ENCODE measurements at regions not wholly inside any gene's neighbourhood (a gene's known extent, or its start where the extent isn't known, plus 50 kb on each side); places are given as distances from the start of the nearest gene placed in this dataset.

DNA sequence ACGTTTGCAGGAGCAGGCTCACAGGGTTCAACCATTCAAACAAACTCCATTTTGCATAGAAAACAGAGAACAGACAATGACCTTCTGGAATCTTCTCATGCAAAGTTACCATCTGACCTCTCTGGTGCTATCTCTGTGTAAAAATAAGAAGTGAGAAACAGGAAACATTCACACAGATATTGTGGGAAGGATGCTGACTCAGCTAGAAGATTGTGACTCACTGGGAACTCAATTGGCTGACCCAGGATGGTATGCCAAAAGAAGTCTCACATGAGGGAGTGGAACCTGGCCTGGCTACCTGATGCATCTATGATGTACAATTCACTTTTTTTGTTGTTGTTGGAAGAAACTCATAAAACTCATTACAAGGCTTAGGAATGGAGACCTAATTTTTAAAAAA lies 61.1 kb upstream of the TBX18 start:
- TF ChIP-seq, protein P1, sequence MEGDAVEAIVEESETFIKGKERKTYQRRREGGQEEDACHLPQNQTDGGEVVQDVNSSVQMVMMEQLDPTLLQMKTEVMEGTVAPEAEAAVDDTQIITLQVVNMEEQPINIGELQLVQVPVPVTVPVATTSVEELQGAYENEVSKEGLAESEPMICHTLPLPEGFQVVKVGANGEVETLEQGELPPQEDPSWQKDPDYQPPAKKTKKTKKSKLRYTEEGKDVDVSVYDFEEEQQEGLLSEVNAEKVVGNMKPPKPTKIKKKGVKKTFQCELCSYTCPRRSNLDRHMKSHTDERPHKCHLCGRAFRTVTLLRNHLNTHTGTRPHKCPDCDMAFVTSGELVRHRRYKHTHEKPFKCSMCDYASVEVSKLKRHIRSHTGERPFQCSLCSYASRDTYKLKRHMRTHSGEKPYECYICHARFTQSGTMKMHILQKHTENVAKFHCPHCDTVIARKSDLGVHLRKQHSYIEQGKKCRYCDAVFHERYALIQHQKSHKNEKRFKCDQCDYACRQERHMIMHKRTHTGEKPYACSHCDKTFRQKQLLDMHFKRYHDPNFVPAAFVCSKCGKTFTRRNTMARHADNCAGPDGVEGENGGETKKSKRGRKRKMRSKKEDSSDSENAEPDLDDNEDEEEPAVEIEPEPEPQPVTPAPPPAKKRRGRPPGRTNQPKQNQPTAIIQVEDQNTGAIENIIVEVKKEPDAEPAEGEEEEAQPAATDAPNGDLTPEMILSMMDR (IDR thresholded peaks at IDR 0.05) = no peak
- TF ChIP-seq POLR2A (IDR thresholded peaks at IDR 0.05) = no peak
